AG09319 (cell line): ENCODE measurements at regions not wholly inside any gene's neighbourhood (a gene's known extent, or its start where the extent isn't known, plus 50 kb on each side); places are given as distances from the start of the nearest gene placed in this dataset.

Experiments used
- DNase-seq: peaks from one replicate; pipeline ENCODE4 v3.0.0-alpha.2; 2010; ENCODE audit warnings: low read depth; ENCODE audit errors: extremely low read depth
- TF ChIP-seq, protein P1 (sequence below): IDR thresholded peaks from 2 replicates; pipeline ENCODE4 v1.5.1; 2011; ENCODE audit warnings: low read depth, mild to moderate bottlenecking, inconsistent platforms, low read length, moderate library complexity

DNA sequence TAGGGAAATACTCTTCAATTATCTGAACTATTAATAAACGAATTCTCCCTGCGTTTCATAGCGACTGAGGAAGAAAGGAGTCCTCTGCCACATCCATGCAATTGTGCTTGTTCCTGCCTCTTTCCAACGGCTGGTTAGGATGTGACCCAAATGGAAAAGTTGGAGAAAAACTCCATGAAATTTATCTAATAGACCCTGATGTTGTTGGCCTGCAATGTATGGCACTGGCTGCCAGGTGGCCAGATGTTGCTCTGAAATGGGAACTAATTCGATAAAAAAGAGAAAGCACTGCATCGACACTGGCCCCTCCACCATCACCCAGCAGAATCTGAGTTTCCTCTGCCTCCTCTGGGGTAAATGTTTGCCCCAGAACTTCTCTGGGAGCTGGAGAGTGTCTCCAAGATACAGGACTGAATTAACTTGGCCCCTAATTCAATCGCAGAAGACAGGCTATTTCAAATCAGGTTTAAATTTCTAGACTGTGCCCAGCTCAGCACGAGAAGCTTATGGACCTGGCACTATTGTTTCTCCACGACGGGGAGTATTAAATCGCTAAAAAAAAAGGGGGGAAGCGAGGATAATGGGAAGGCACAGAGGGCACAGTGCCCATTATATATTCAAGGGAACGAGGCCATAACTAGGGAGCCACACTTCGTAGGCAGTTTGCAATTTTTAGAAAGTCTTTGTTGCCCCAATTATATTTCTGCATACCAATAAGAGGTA, 103.9 kb downstream of the ZIC5 start:
- no peak for DNase-seq
- TF ChIP-seq, protein P1, sequence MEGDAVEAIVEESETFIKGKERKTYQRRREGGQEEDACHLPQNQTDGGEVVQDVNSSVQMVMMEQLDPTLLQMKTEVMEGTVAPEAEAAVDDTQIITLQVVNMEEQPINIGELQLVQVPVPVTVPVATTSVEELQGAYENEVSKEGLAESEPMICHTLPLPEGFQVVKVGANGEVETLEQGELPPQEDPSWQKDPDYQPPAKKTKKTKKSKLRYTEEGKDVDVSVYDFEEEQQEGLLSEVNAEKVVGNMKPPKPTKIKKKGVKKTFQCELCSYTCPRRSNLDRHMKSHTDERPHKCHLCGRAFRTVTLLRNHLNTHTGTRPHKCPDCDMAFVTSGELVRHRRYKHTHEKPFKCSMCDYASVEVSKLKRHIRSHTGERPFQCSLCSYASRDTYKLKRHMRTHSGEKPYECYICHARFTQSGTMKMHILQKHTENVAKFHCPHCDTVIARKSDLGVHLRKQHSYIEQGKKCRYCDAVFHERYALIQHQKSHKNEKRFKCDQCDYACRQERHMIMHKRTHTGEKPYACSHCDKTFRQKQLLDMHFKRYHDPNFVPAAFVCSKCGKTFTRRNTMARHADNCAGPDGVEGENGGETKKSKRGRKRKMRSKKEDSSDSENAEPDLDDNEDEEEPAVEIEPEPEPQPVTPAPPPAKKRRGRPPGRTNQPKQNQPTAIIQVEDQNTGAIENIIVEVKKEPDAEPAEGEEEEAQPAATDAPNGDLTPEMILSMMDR: no peak

DNA sequence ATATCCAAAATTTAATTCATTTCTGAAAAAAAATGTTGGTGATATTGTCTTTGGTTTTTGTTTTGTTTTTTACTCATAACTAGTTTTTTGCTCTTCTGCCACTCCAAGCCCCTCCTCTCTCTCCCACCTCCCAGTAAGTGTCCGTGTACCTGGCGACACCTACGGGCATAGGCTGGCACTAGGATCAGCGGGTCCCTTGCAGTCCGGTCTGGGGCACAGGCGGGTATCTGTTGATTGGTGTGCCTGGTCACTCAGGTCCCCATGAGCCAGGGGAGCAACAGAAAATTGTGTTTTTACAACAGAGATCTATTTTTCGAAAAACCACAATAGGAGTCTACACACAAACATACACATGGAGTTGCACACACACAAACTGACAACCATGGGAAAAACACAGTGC, 104.8 kb downstream of the ZIC5 start:
- TF ChIP-seq, protein P1: no peak
- DNase-seq: no peak

DNA sequence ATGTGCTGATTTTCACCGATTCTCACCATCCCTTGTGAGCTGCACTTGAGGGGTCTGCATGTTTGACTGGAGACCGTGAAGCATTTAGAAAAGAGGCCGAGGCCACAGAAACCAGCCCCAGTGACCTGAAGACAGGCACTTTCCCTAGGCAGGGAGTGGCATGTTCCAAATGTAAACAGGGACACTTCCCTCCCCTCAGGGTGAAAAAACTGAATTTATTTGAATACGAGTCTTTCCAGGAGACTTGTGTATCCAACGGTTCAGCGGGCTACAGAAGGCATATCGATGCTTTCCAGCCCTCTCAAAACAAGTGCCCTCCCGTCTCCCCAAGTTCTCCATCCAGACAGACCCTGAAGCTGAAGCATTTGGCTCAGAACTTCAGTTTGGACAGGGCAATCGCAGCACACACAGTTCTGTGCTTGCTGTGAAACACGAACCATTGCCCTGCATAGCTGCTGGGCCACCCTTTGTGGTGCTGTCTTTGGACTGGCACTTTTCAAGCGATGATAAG, 106.1 kb downstream of the ZIC5 start:
- DNase-seq: no peak
- TF ChIP-seq, protein P1: no peak

DNA sequence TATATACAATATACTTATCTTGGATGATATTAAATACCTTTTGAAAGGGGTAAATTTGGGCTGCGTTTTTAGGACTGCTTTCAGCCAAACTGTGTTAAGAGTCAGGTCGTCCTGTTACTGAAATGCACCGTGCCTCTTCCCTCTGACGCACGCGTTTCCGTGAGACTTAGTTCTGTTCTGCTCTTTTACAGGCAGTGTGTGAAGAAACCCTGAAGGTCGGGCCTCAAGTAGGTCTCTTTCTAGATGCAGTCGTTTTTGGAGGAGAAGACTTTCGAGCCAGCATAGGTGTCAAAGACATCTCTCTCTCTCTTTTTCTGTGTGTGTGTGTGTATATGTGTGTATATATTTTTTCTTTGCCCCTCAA, 107.0 kb downstream of the ZIC5 start:
- TF ChIP-seq, protein P1: no peak
- DNase-seq: no peak

DNA sequence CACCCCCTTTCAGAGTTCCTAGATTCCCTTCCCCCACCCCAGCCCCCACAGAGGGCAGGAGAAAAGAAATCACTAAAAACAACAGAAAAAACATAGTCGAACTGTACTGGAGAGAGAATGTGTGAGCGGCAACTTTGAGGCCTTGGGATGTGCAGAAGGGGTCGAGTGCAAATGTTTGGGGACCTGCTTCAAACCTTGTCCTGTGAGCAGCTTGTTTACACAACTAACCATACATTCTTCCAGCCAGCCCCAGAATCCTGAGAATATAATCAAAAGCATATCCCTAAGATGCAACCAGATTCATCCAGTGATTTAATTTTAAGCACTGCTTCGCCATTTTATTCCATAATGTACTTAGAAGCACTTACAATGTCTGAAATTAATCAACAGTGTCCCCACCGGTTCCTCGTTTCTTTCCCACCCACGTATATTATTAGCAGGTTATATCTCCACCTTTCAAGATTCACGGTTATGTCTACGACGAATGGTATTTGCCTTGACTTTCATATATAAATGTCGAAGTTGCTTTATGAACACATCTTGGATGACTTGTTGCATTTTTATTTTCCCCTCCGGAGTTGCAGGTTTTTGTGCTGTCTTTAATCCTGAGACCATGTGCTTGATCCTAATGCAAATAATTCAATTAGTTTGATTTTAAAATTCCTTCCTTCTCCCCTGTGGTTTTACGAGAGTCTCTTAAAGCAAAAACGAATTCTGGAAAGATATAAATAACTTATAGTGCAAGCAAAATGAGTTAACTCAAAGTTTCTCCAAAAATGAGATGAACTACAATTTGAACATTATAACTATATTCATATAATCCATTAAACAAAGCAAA, 107.6 kb downstream of the ZIC5 start:
- TF ChIP-seq, protein P1: no peak
- no peak for DNase-seq

DNA sequence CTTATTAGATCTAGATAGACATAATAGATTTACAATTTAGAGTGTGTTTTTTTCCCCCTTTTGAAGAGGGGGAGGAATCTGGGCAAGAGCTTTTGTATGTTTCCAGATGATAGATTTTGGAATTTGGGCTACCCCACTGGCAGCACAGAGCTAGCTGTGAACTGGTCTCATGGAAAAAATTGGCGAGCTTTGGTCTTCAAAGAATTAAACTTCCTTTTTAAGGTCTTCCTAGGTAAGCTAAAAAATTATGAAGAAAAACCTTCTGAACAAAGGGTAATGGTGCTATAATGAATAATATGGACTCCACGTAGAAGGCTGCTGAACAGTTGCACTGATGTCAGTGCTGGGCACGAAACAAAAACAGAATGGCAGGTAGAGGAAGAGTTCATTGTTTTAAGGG, 109.3 kb downstream of the ZIC5 start:
- TF ChIP-seq, protein P1: no peak
- no peak for DNase-seq

DNA sequence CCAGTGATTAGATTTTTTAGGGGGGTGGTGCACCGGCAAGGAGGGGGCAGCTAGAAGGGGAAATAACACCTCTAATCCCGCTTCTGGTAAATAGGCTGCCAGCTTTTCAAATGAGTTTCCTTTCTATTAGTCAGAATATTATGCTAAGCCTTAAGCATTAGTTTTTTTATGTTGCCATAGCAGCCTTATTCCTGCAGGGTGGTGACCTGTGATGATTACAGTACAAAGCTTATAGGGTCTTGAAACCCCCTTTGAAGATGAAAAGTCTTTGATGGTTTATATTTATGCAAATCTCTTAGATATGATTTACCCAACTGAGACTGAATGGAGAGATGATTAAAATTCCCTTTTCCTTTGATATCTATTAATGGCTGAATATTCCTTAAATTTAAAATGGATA, 109.8 kb downstream of the ZIC5 start:
- TF ChIP-seq, protein P1: no peak
- no peak for DNase-seq
